AG09309 (cell line): ENCODE measurements at regions not wholly inside any gene's neighbourhood (a gene's known extent, or its start where the extent isn't known, plus 50 kb on each side); places are given as distances from the start of the nearest gene placed in this dataset.

Source experiments
- DNase-seq: peaks from one replicate; pipeline ENCODE4 v3.0.0-alpha.2; 2010; ENCODE audit warnings: low read depth
- H3K4me3 ChIP-seq: 2 replicates; pipeline ENCODE4 v1.5.1; 2011; ENCODE audit warnings: mild to moderate bottlenecking, low read depth, low read length, moderate library complexity; ENCODE audit not compliant: control insufficient read depth
- TF ChIP-seq, protein P1 (sequence below): IDR thresholded peaks from 2 replicates; pipeline ENCODE4 v1.5.1; 2011; ENCODE audit warnings: mild to moderate bottlenecking, low read depth, low read length, inconsistent platforms; ENCODE audit not compliant: insufficient read depth, control insufficient read depth; ENCODE audit errors: missing control alignments

DNA sequence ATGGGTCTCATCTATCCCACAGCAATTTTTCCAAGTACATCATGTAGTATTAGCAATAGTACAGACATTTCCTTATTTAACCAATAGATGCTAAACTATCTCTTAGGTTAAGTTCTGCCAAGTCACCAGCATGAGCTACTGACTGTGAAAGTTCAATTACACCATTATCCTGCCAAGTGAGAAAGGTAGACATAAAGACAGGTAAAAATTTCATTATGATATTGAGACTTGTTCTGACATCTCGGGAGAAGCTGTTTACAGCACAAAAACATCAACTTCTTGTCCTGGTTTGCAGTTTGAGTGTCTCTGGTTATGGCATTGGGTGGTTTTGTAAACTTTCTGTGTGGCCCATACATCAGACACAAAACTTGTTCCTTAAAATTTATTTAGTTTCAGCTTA, 622.4 kb upstream of the PCDH10 start:
- TF ChIP-seq, protein P1, sequence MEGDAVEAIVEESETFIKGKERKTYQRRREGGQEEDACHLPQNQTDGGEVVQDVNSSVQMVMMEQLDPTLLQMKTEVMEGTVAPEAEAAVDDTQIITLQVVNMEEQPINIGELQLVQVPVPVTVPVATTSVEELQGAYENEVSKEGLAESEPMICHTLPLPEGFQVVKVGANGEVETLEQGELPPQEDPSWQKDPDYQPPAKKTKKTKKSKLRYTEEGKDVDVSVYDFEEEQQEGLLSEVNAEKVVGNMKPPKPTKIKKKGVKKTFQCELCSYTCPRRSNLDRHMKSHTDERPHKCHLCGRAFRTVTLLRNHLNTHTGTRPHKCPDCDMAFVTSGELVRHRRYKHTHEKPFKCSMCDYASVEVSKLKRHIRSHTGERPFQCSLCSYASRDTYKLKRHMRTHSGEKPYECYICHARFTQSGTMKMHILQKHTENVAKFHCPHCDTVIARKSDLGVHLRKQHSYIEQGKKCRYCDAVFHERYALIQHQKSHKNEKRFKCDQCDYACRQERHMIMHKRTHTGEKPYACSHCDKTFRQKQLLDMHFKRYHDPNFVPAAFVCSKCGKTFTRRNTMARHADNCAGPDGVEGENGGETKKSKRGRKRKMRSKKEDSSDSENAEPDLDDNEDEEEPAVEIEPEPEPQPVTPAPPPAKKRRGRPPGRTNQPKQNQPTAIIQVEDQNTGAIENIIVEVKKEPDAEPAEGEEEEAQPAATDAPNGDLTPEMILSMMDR: no peak
- no peak overlapping the region for H3K4me3 ChIP-seq
- no peak for DNase-seq

DNA sequence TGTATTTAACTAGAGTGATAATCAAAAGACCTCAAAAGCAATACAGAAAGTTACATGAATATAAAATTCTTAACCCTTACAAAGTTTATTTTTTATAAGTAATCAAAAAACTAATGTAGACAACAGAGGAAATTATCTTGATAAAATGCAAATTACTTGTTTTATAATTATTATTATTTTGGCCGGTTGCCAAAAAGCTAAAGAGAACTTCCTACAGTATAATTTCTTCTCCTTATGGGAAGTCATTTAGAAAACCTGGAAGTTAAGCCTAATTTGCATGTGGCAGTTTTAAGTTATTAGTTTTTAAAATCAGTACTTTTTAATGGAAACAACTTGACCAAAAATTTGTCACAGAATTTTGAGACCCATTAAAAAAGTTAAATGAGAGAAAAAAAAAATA, 621.3 kb upstream of the PCDH10 start:
- DNase-seq: no peak
- no peak overlapping the region for H3K4me3 ChIP-seq
- TF ChIP-seq, protein P1: no peak

DNA sequence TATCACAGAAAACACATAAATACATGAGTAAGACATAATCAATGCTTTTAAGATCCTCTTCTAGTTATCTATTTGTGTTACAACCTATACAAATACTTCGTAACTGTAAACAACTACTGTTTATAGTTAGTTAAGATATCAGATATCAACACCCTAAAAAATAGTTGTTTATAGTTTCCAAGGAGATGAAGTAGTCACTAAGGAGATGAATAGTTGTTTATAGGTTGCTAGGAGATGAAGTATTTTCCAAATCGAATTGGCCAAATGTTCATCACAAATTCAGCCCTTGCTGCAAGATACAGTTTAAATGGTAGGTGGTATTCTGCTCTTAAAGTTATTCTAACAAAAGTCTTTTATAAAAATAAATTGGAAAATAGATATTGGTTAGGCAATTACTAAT, 618.2 kb upstream of the PCDH10 start:
- TF ChIP-seq, protein P1: no peak
- H3K4me3 ChIP-seq: no peak overlapping the region
- DNase-seq: no peak

DNA sequence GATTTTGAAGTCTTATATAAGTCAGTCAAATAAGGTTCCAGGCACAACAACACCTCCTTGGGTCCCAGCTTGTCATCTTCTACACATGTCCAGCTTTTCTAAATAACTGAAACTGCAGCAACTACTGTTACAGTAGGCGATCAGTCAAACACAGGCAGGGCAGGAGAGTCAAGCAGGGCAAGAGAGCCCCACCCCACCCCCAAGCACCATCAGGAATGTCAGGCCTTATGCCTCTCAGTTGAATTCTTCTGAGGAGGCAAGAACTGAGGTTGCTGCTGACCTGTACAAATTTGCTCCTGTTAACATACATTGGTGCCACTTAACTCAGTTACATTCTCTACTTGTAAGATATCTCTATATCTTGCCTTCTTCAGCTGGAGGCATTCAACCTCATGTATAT, 608.8 kb upstream of the PCDH10 start:
- TF ChIP-seq, protein P1: no peak
- no peak overlapping the region for H3K4me3 ChIP-seq
- DNase-seq: no peak

DNA sequence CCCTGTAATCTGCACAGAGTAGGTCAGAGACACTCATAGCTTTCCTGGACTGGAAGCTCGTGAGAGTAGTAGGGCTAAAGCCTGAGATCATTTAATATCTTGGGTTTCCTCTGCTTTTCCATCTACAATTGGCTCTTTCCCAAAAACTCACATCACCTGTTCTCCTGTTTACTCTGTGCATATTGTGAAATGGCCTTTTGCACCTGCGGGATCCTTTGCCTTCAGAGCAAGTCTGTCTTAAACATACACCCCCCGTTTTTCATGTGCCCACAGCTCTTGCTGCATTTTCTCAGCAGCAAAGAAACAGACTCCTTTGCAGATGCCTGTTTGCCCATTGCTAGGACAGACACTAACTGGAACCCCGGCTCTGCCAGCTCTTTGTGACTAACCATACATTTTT, 608.3 kb upstream of the PCDH10 start:
- TF ChIP-seq, protein P1: no peak
- H3K4me3 ChIP-seq: no peak overlapping the region
- DNase-seq: no peak

DNA sequence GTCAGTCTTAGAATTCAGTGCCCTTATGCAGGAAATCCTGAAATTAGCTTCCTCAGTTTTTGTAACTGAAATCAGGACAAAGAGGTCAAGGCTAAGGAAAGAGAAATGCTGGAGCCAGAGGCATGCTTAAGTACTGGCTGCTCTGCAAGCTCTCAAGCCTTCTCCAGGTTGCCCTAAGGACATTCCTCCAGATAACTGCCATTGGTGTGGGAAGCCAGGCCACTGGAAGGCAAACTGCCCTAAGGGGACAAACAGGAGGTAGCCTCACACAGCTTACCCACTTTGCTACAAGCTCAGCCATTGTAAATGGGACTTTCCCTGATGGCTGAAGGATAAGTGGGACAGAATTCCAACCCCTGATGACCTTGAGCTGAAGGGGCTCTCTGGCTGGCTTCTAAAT, 606.9 kb upstream of the PCDH10 start:
- no peak for DNase-seq
- TF ChIP-seq, protein P1: no peak
- H3K4me3 ChIP-seq: no peak overlapping the region

DNA sequence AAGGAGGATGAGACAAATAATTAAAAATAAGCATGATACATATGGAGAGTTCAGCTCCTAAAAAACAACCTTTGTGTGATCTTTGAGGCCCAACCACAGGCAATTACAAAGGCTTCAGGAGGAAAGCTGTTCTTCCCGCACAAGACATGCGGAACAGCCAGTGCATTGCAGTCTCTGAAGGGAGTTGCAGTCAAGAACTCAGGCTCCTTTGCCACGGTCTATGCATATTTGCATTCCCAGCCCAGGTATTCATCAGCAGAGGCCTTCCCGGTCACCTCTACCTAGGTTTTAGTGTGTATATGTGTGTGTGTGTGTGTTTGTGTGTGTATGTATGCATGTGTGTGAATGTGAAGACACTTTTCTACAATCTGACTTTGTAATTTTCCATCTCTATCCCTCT, 600.6 kb upstream of the PCDH10 start:
- H3K4me3 ChIP-seq: no peak overlapping the region
- DNase-seq: no peak
- TF ChIP-seq, protein P1: no peak
